ENCODE measurements at regions not wholly inside any gene's neighbourhood (a gene's known extent, or its start where the extent isn't known, plus 50 kb on each side); places are given as distances from the start of the nearest gene placed in this dataset.

- TF ChIP-seq CTCF (IDR thresholded peaks at IDR 0.05) (no peak), POLR2A (IDR thresholded peaks at IDR 0.05) (no peak)
Observed at GRCh38 chr3:164393171-164393570, 685.1 kb downstream of the SI start.
